A673 (cell line): ENCODE measurements at regions not wholly inside any gene's neighbourhood (a gene's known extent, or its start where the extent isn't known, plus 50 kb on each side); places are given as distances from the start of the nearest gene placed in this dataset.

ENCODE experiments used
- BruUV-seq: library from RNA; stranded (reverse); fragments of 400-500 nt; replicated peaks from 2 replicates; lab custom pipeline; 2021; lab: Mats Ljungman, UMichigan
- CTCF ChIA-PET: fragments of 300-600 bp; sonication (Branson Sonifier 250); formaldehyde crosslinking; loops from one replicate; lab custom pipeline; 2022; ENCODE audit warnings: antibody characterized with exemption; lab: Charles Lee
- POLR2A ChIA-PET: fragments of 300-600 bp; sonication (Branson Sonifier 250); formaldehyde crosslinking; loops from one replicate; lab custom pipeline; 2022; ENCODE audit warnings: antibody characterized with exemption; ENCODE audit not compliant: low non-redundant PET; lab: Charles Lee
- DNase-seq: peaks from one replicate; pipeline ENCODE4 v3.0.0-alpha.2; 2015; ENCODE audit warnings: low spot score
- H3K27ac ChIP-seq: fragments of 200-600 bp; sonication (generic); 2 replicates; pipeline ENCODE4 v1.5.1; 2016; ENCODE audit warnings: mixed run types, low read depth, mild to moderate bottlenecking, mixed read lengths, antibody characterized with exemption, low read length; ENCODE audit not compliant: poor library complexity, severe bottlenecking
- H3K27me3 ChIP-seq: fragments of 200-600 bp; sonication (generic); replicated peaks from 2 replicates; pipeline ENCODE4 v1.6.1; 2017; ENCODE audit warnings: mixed run types, low read depth, mild to moderate bottlenecking, mixed read lengths, antibody characterized with exemption, low read length; ENCODE audit not compliant: insufficient read depth, poor library complexity
- H3K36me3 ChIP-seq: fragments of 200-600 bp; sonication (generic); 2 replicates; pipeline ENCODE4 v1.6.1; 2016; ENCODE audit warnings: mixed run types, mild to moderate bottlenecking, mixed read lengths, antibody characterized with exemption, low read length; ENCODE audit not compliant: insufficient read depth, poor library complexity, severe bottlenecking
- H3K4me1 ChIP-seq: fragments of 200-600 bp; sonication (generic); 2 replicates; pipeline ENCODE4 v1.6.1; 2017; ENCODE audit warnings: mixed run types, mild to moderate bottlenecking, mixed read lengths, antibody characterized with exemption, low read length; ENCODE audit not compliant: insufficient read depth, poor library complexity, severe bottlenecking
- H3K4me3 ChIP-seq: fragments of 200-600 bp; sonication (generic); 2 replicates; pipeline ENCODE4 v1.5.1; 2016; ENCODE audit warnings: low read depth, mixed run types, mild to moderate bottlenecking, mixed read lengths, low read length; ENCODE audit not compliant: poor library complexity, severe bottlenecking
- H3K9me3 ChIP-seq: fragments of 200-600 bp; sonication (generic); 2 replicates; pipeline ENCODE4 v1.6.1; 2016; ENCODE audit warnings: mixed run types, low read depth, mild to moderate bottlenecking, mixed read lengths, antibody characterized with exemption, low read length; ENCODE audit not compliant: poor library complexity, severe bottlenecking
- CTCF ChIP-seq: fragments of 300-800, 200-600 bp; sonication (generic); conservative IDR thresholded peaks from 2 replicates; pipeline ENCODE4 v1.5.1; 2017; ENCODE audit warnings: low read depth, mild to moderate bottlenecking, antibody characterized with exemption, low read length, moderate library complexity, mixed read lengths
- EZH2 ChIP-seq: fragments of 200-600 bp; sonication (generic); IDR thresholded peaks from 2 replicates; pipeline ENCODE4 v1.6.1; 2017; ENCODE audit warnings: borderline replicate concordance, low read depth, mild to moderate bottlenecking, mixed read lengths, antibody characterized with exemption, low read length; ENCODE audit not compliant: poor library complexity, severe bottlenecking
- intact Hi-C: fragments of 100-400 bp; cut with micrococcal nuclease; formaldehyde crosslinking; loops from one replicate; pipeline ENCODE4 v1.10.0; 2022; ENCODE audit not compliant: unreplicated experiment

GRCh38 chr3:31406896-31407295 is 125.8 kb upstream of the STT3B start:
- no peak for DNase-seq

GRCh38 chr3:31407665-31408064 is 125.1 kb upstream of the STT3B start:
- Histone ChIP-seq H3K9me3 (no peaks in the 10 kb centered on the region), H3K36me3 (no peaks in the 10 kb centered on the region), H3K27me3 (peaks cover 3% of the 10 kb centered on the region), H3K4me3 (no peak overlapping the region), H3K27ac (no peak overlapping the region), H3K4me1 (no peaks in the 10 kb centered on the region)
- ChIA-PET CTCF (no interaction called here), POLR2A (interaction anchor here (0.6 kb wide), 1 partner anchor 20 kb away, joined by 5 read pairs; no protein-coding TSS in a partner anchor)
- BruUV-seq, result no TSS peak
- DNase-seq, result no peak
- TF ChIP-seq EZH2 (no peak), CTCF (no peak)
- intact Hi-C loops, result no loop called here

More at GRCh38 chr3:31406896-31407295, 125.8 kb upstream of the STT3B start:
- peaks cover 3% of the 10 kb centered on the region for H3K27me3 ChIP-seq
- H3K4me1 ChIP-seq, result no peaks in the 10 kb centered on the region
- H3K27ac ChIP-seq, result no peak overlapping the region
- ChIA-PET POLR2A (interaction anchor here (0.6 kb wide), 1 partner anchor 21 kb away, joined by 5 read pairs; no protein-coding TSS in a partner anchor), CTCF (no interaction called here)
- TF ChIP-seq EZH2 (no peak), CTCF (no peak)
- H3K36me3 ChIP-seq, result no peaks in the 10 kb centered on the region
- intact Hi-C loops, result no loop called here
- no peak overlapping the region for H3K4me3 ChIP-seq
- no peaks in the 10 kb centered on the region for H3K9me3 ChIP-seq
- no TSS peak for BruUV-seq

GRCh38 chr3:31408720-31409119 is 124.0 kb upstream of the STT3B start:
- peaks cover 3% of the 10 kb centered on the region for H3K27me3 ChIP-seq
- POLR2A ChIA-PET, result no interaction called here
- no peak for DNase-seq
- no peaks in the 10 kb centered on the region for H3K9me3 ChIP-seq
- H3K4me3 ChIP-seq, result no peak overlapping the region
- CTCF ChIA-PET, result no interaction called here
- H3K4me1 ChIP-seq, result no peaks in the 10 kb centered on the region
- H3K27ac ChIP-seq, result no peak overlapping the region
- H3K36me3 ChIP-seq, result no peaks in the 10 kb centered on the region
- BruUV-seq, result no TSS peak
- TF ChIP-seq EZH2 (no peak), CTCF (no peak)
- intact Hi-C loops, result no loop called here
